ENCODE measurements at regions not wholly inside any gene's neighbourhood (a gene's known extent, or its start where the extent isn't known, plus 50 kb on each side); places are given as distances from the start of the nearest gene placed in this dataset.

- H3K23ac ChIP-seq (ENCODE audit: low read length) = no peak overlapping the region
- no peak overlapping the region for H3K4me2 ChIP-seq (ENCODE audit: low read length)
- no peaks in the 10 kb centered on the region for H3K79me2 ChIP-seq (ENCODE audit: control insufficient read depth, insufficient read depth, low read length)
- H4K8ac ChIP-seq (ENCODE audit: low read depth, low read length) = no peak overlapping the region
- H3K27ac ChIP-seq (ENCODE audit: low read depth, low read length) = no peak overlapping the region
- no CpG with 5 or more reads among the region's 1 CpG for WGBS (ENCODE audit: extremely low coverage, insufficient coverage, low lambda C conversion rate)
- no peak overlapping the region for H2BK120ac ChIP-seq (ENCODE audit: low read depth, low read length)
- H3K36me3 ChIP-seq (ENCODE audit: control insufficient read depth, insufficient read depth, low read length) = no peaks in the 10 kb centered on the region
- H3K4ac ChIP-seq (ENCODE audit: low read depth, low read length) = no peak overlapping the region
- no peak overlapping the region for H3K18ac ChIP-seq (ENCODE audit: low read length)
- H2AK5ac ChIP-seq (ENCODE audit: low read length) = no peak overlapping the region
- DNase-seq = no peak
- no peaks in the 10 kb centered on the region for H3K79me1 ChIP-seq (ENCODE audit: low read length)
- no peak overlapping the region for H4K5ac ChIP-seq (ENCODE audit: low read length)
- H3K4me1 ChIP-seq (ENCODE audit: control insufficient read depth, low read depth, low read length) = no peaks in the 10 kb centered on the region
- no peaks in the 10 kb centered on the region for H3K27me3 ChIP-seq (ENCODE audit: insufficient read depth, low read length, poor library complexity)
- H3K56ac ChIP-seq (ENCODE audit: low read length) = no peak overlapping the region
- H2BK5ac ChIP-seq (ENCODE audit: low read length) = no peak overlapping the region
- H2BK15ac ChIP-seq (replicated peaks; ENCODE audit: low read depth) = no peak overlapping the region
- H3K9ac ChIP-seq (ENCODE audit: low read length) = no peak overlapping the region
- no peak overlapping the region for H3K4me3 ChIP-seq (ENCODE audit: low read length)
Observed at GRCh38 chr3:67118122-67118521, 120.0 kb downstream of the KBTBD8 start.

DNA sequence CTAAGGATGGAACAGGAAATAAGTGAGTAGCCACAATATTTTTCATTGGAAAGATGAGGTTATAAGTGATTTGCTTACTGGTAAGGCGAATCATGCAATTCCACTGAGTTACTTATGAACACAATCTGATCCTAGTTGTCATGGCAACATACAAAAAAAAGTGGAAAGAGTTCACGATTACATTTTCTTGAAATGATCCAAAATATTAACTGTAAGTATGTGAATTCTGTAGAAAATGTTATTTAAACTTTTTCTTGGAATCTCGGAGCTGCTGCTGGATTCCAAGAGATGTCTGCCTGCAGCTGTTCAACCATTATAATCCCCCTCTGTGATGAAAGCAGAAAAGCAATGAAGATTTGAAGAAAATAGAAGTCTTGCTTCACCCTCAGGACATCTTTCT lies 120.5 kb downstream of the KBTBD8 start:
- Histone ChIP-seq H3K18ac (ENCODE audit: low read length) (no peak overlapping the region), H3K79me1 (ENCODE audit: low read length) (no peaks in the 10 kb centered on the region), H3K23ac (ENCODE audit: low read length) (no peak overlapping the region), H3K4me3 (ENCODE audit: low read length) (no peak overlapping the region), H4K5ac (ENCODE audit: low read length) (no peak overlapping the region), H3K27ac (ENCODE audit: low read depth, low read length) (no peak overlapping the region), H3K9ac (ENCODE audit: low read length) (no peak overlapping the region), H3K4ac (ENCODE audit: low read depth, low read length) (no peak overlapping the region), H2AK5ac (ENCODE audit: low read length) (no peak overlapping the region), H3K27me3 (ENCODE audit: insufficient read depth, low read length, poor library complexity) (no peaks in the 10 kb centered on the region), H3K79me2 (ENCODE audit: control insufficient read depth, insufficient read depth, low read length) (no peaks in the 10 kb centered on the region), H4K8ac (ENCODE audit: low read depth, low read length) (no peak overlapping the region), H3K36me3 (ENCODE audit: control insufficient read depth, insufficient read depth, low read length) (no peaks in the 10 kb centered on the region), H3K4me2 (ENCODE audit: low read length) (no peak overlapping the region), H3K4me1 (ENCODE audit: control insufficient read depth, low read depth, low read length) (no peaks in the 10 kb centered on the region), H2BK15ac (replicated peaks; ENCODE audit: low read depth) (no peak overlapping the region), H3K56ac (ENCODE audit: low read length) (no peak overlapping the region), H2BK120ac (ENCODE audit: low read depth, low read length) (no peak overlapping the region), H2BK5ac (ENCODE audit: low read length) (no peak overlapping the region)
- WGBS (ENCODE audit: extremely low coverage, insufficient coverage, low lambda C conversion rate) = no CpG with 5 or more reads among the region's 3 CpGs
- DNase-seq = no peak

DNA sequence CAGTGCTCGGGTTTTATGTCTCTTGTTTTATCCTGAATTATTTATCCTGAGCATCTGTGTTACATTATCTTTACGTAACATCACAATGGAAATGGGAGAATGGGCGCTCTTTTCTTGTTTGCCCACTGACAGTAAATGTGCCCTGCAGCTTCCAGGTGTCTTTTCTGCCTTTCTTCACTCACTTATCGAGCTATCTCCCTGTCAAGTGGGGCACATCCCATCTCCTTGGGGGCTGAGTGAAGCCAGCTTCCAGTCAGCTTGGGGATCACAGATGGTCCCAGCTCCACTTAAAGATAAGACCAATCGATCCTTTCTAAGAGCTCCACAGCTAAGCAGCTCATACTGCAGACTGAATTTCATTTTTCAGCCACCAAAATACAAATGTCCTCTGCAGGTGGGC lies 125.8 kb downstream of the KBTBD8 start:
- Histone ChIP-seq H2BK120ac (ENCODE audit: low read depth, low read length) (no peak overlapping the region), H3K4ac (ENCODE audit: low read depth, low read length) (no peak overlapping the region), H3K4me2 (ENCODE audit: low read length) (no peak overlapping the region), H3K23ac (ENCODE audit: low read length) (no peak overlapping the region), H3K79me1 (ENCODE audit: low read length) (no peaks in the 10 kb centered on the region), H2BK5ac (ENCODE audit: low read length) (no peak overlapping the region), H2AK5ac (ENCODE audit: low read length) (no peak overlapping the region), H3K4me1 (ENCODE audit: control insufficient read depth, low read depth, low read length) (no peaks in the 10 kb centered on the region), H3K36me3 (ENCODE audit: control insufficient read depth, insufficient read depth, low read length) (no peaks in the 10 kb centered on the region), H3K56ac (ENCODE audit: low read length) (no peak overlapping the region), H3K27ac (ENCODE audit: low read depth, low read length) (no peak overlapping the region), H3K79me2 (ENCODE audit: control insufficient read depth, insufficient read depth, low read length) (no peaks in the 10 kb centered on the region), H4K8ac (ENCODE audit: low read depth, low read length) (no peak overlapping the region), H4K5ac (ENCODE audit: low read length) (no peak overlapping the region), H3K9ac (ENCODE audit: low read length) (no peak overlapping the region), H3K4me3 (ENCODE audit: low read length) (no peak overlapping the region), H3K27me3 (ENCODE audit: insufficient read depth, low read length, poor library complexity) (no peaks in the 10 kb centered on the region), H2BK15ac (replicated peaks; ENCODE audit: low read depth) (no peak overlapping the region), H3K18ac (ENCODE audit: low read length) (no peak overlapping the region)
- no peak for DNase-seq
- no CpG with 5 or more reads among the region's 5 CpGs for WGBS (ENCODE audit: extremely low coverage, insufficient coverage, low lambda C conversion rate)

DNA sequence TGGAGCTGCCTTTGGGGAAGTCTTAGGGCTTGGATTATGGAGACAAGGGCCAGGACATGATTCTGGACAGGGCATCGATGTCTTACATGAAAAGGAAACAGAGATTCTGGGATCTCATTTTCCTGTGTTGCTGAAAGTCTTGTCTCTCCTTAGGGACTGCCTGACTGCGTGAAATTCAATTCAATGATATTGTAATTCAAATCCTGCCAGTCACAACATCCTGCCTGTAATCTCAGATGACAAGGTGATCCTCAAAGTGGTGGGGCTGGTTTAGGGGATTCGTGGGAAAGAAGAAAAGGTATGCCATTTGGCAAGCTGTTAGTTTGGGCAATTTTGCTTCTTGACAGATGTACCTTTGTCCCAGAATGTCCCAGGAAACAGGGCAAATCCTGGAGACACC lies 129.1 kb downstream of the KBTBD8 start:
- H3K36me3 ChIP-seq (ENCODE audit: control insufficient read depth, insufficient read depth, low read length) = no peaks in the 10 kb centered on the region
- no CpG with 5 or more reads among the region's 3 CpGs for WGBS (ENCODE audit: extremely low coverage, insufficient coverage, low lambda C conversion rate)
- H2BK15ac ChIP-seq (replicated peaks; ENCODE audit: low read depth) = no peak overlapping the region
- H3K18ac ChIP-seq (ENCODE audit: low read length) = no peak overlapping the region
- no peak overlapping the region for H3K4ac ChIP-seq (ENCODE audit: low read depth, low read length)
- no peak overlapping the region for H2BK120ac ChIP-seq (ENCODE audit: low read depth, low read length)
- no peaks in the 10 kb centered on the region for H3K79me2 ChIP-seq (ENCODE audit: control insufficient read depth, insufficient read depth, low read length)
- H3K56ac ChIP-seq (ENCODE audit: low read length) = no peak overlapping the region
- no peak overlapping the region for H3K23ac ChIP-seq (ENCODE audit: low read length)
- H2BK5ac ChIP-seq (ENCODE audit: low read length) = no peak overlapping the region
- H3K4me1 ChIP-seq (ENCODE audit: control insufficient read depth, low read depth, low read length) = no peaks in the 10 kb centered on the region
- H3K4me2 ChIP-seq (ENCODE audit: low read length) = no peak overlapping the region
- H2AK5ac ChIP-seq (ENCODE audit: low read length) = no peak overlapping the region
- H3K4me3 ChIP-seq (ENCODE audit: low read length) = no peak overlapping the region
- H4K5ac ChIP-seq (ENCODE audit: low read length) = no peak overlapping the region
- H4K8ac ChIP-seq (ENCODE audit: low read depth, low read length) = no peak overlapping the region
- no peaks in the 10 kb centered on the region for H3K27me3 ChIP-seq (ENCODE audit: insufficient read depth, low read length, poor library complexity)
- H3K9ac ChIP-seq (ENCODE audit: low read length) = no peak overlapping the region
- H3K79me1 ChIP-seq (ENCODE audit: low read length) = no peaks in the 10 kb centered on the region
- no peak overlapping the region for H3K27ac ChIP-seq (ENCODE audit: low read depth, low read length)
- DNase-seq = no peak

DNA sequence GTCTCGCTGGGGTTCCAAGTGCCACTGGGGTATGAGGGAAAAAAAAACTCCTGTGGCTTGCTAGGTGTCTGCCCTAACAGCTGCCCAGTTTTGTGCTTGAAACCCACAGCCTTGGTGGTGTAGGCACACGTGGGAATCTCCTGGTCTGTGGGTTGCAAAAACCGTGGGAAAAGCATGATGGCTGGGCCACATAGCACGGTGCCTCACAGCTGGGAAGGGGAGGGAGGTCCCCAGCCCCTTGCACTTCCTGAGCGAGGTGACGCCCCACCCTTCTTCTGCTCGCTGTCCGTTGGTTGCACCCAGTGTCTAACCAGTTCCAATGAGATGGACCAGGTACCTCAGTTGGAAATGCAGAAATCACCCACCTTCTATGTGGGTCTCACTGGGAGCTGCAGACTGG lies 144.3 kb downstream of the KBTBD8 start:
- Histone ChIP-seq H3K18ac (ENCODE audit: low read length) (no peak overlapping the region), H3K4me1 (ENCODE audit: control insufficient read depth, low read depth, low read length) (no peaks in the 10 kb centered on the region), H3K56ac (ENCODE audit: low read length) (no peak overlapping the region), H3K79me2 (ENCODE audit: control insufficient read depth, insufficient read depth, low read length) (no peaks in the 10 kb centered on the region), H3K27ac (ENCODE audit: low read depth, low read length) (no peak overlapping the region), H3K4me3 (ENCODE audit: low read length) (no peak overlapping the region), H3K23ac (ENCODE audit: low read length) (no peak overlapping the region), H2AK5ac (ENCODE audit: low read length) (no peak overlapping the region), H3K79me1 (ENCODE audit: low read length) (no peaks in the 10 kb centered on the region), H2BK15ac (replicated peaks; ENCODE audit: low read depth) (no peak overlapping the region), H3K27me3 (ENCODE audit: insufficient read depth, low read length, poor library complexity) (no peaks in the 10 kb centered on the region), H2BK5ac (ENCODE audit: low read length) (no peak overlapping the region), H3K36me3 (ENCODE audit: control insufficient read depth, insufficient read depth, low read length) (no peaks in the 10 kb centered on the region), H4K8ac (ENCODE audit: low read depth, low read length) (no peak overlapping the region), H3K9ac (ENCODE audit: low read length) (no peak overlapping the region), H4K5ac (ENCODE audit: low read length) (no peak overlapping the region), H3K4me2 (ENCODE audit: low read length) (no peak overlapping the region), H2BK120ac (ENCODE audit: low read depth, low read length) (no peak overlapping the region), H3K4ac (ENCODE audit: low read depth, low read length) (no peak overlapping the region)
- no peak for DNase-seq
- WGBS (ENCODE audit: extremely low coverage, insufficient coverage, low lambda C conversion rate) = no CpG with 5 or more reads among the region's 8 CpGs

GRCh38 chr3:67145738-67146137 lies 147.6 kb downstream of the KBTBD8 start:
- H3K9ac ChIP-seq (ENCODE audit: low read length) = no peak overlapping the region
- no peaks in the 10 kb centered on the region for H3K79me1 ChIP-seq (ENCODE audit: low read length)
- no peaks in the 10 kb centered on the region for H3K27me3 ChIP-seq (ENCODE audit: insufficient read depth, low read length, poor library complexity)
- no peak overlapping the region for H2BK15ac ChIP-seq (replicated peaks; ENCODE audit: low read depth)
- H2BK5ac ChIP-seq (ENCODE audit: low read length) = no peak overlapping the region
- no peaks in the 10 kb centered on the region for H3K36me3 ChIP-seq (ENCODE audit: control insufficient read depth, insufficient read depth, low read length)
- no peak overlapping the region for H3K4me2 ChIP-seq (ENCODE audit: low read length)
- no peak overlapping the region for H4K8ac ChIP-seq (ENCODE audit: low read depth, low read length)
- H3K79me2 ChIP-seq (ENCODE audit: control insufficient read depth, insufficient read depth, low read length) = no peaks in the 10 kb centered on the region
- no peak overlapping the region for H3K18ac ChIP-seq (ENCODE audit: low read length)
- H4K5ac ChIP-seq (ENCODE audit: low read length) = no peak overlapping the region
- no peaks in the 10 kb centered on the region for H3K4me1 ChIP-seq (ENCODE audit: control insufficient read depth, low read depth, low read length)
- no peak overlapping the region for H3K27ac ChIP-seq (ENCODE audit: low read depth, low read length)
- no peak for DNase-seq
- WGBS (ENCODE audit: extremely low coverage, insufficient coverage, low lambda C conversion rate) = no CpG with 5 or more reads among the region's 2 CpGs
- H2AK5ac ChIP-seq (ENCODE audit: low read length) = no peak overlapping the region
- no peak overlapping the region for H3K56ac ChIP-seq (ENCODE audit: low read length)
- no peak overlapping the region for H3K4me3 ChIP-seq (ENCODE audit: low read length)
- H2BK120ac ChIP-seq (ENCODE audit: low read depth, low read length) = no peak overlapping the region
- H3K23ac ChIP-seq (ENCODE audit: low read length) = no peak overlapping the region
- H3K4ac ChIP-seq (ENCODE audit: low read depth, low read length) = no peak overlapping the region

Data from mesendoderm (in vitro differentiated cells).